Right atrium auricular region (tissue), 2 donors: ENCODE measurements at regions not wholly inside any gene's neighbourhood (a gene's known extent, or its start where the extent isn't known, plus 50 kb on each side); places are given as distances from the start of the nearest gene placed in this dataset.

Experiments
- DNase-seq: peaks from one replicate; pipeline ENCODE4 v3.0.0-alpha.2; 2019; ENCODE audit warnings: low spot score
- H3K27ac ChIP-seq, 2 donors: fragments of 200-600 bp; sonication (generic); 1 replicate in 1 of 2; 2 replicates in 1 of 2; pipeline ENCODE4 v1.5.1; 2016 to 2019
- H3K27me3 ChIP-seq, 2 donors: fragments of 200-600 bp; sonication (generic); one replicate each; pipeline versions ENCODE4 v1.5.1 to v1.6.0; 2017 to 2019
- H3K36me3 ChIP-seq: fragments of 200-600 bp; sonication (generic); one replicate; pipeline ENCODE4 v1.5.1; 2016
- H3K4me1 ChIP-seq, 2 donors: fragments of 200-600 bp; sonication (generic); one replicate each; pipeline versions ENCODE4 v1.5.1 to v1.6.0; 2017 to 2019
- H3K4me3 ChIP-seq, 2 donors: fragments of 200-600 bp; sonication (generic); 1 replicate in 1 of 2; 2 replicates in 1 of 2; pipeline ENCODE4 v1.5.1; 2017 to 2019; ENCODE audit warnings: mild to moderate bottlenecking in 1 of 2, moderate library complexity in 1 of 2
- H3K9me3 ChIP-seq, 2 donors: fragments of 200-600 bp; sonication (generic); one replicate each; pipeline ENCODE4 v1.5.1; 2019
- CTCF ChIP-seq, 2 donors: fragments of 200-600 bp; sonication (generic); IDR thresholded peaks; one replicate each; pipeline ENCODE4 v1.5.1; 2019; ENCODE audit warnings: antibody characterized with exemption in 2 of 2

GRCh38 chr5:3333836-3334235, 261.8 kb upstream of the IRX1 start:
- no peak overlapping the region for H3K27ac ChIP-seq

GRCh38 chr5:3333105-3333504, 262.5 kb upstream of the IRX1 start:
- no peak overlapping the region for H3K4me3 ChIP-seq
- H3K4me1 ChIP-seq: no peaks in the 10 kb centered on the region
- no peaks in the 10 kb centered on the region for H3K9me3 ChIP-seq
- no peak overlapping the region for H3K27ac ChIP-seq
- DNase-seq: no peak
- H3K36me3 ChIP-seq: no peaks in the 10 kb centered on the region
- no peak for TF ChIP-seq CTCF (IDR thresholded peaks at IDR 0.05)
- H3K27me3 ChIP-seq: no peaks in the 10 kb centered on the region

More at GRCh38 chr5:3333836-3334235, 261.8 kb upstream of the IRX1 start:
- Histone ChIP-seq H3K4me1 (no peaks in the 10 kb centered on the region), H3K4me3 (no peak overlapping the region), H3K36me3 (no peaks in the 10 kb centered on the region), H3K9me3 (no peaks in the 10 kb centered on the region), H3K27me3 (no peaks in the 10 kb centered on the region)
- no peak for DNase-seq
- no peak for TF ChIP-seq CTCF (IDR thresholded peaks at IDR 0.05)

- Histone ChIP-seq H3K4me3 (no peak overlapping the region), H3K4me1 (no peaks in the 10 kb centered on the region), H3K27me3 (no peaks in the 10 kb centered on the region), H3K9me3 (no peaks in the 10 kb centered on the region), H3K36me3 (no peaks in the 10 kb centered on the region), H3K27ac (no peak overlapping the region)
- no peak for TF ChIP-seq CTCF (IDR thresholded peaks at IDR 0.05)
- no peak for DNase-seq
Observed at GRCh38 chr5:3331819-3332218, 263.8 kb upstream of the IRX1 start.

GRCh38 chr5:3330442-3330841, 265.2 kb upstream of the IRX1 start:
- Histone ChIP-seq H3K4me1 (no peaks in the 10 kb centered on the region), H3K4me3 (no peak overlapping the region), H3K9me3 (no peaks in the 10 kb centered on the region), H3K27me3 (no peaks in the 10 kb centered on the region), H3K27ac (no peak overlapping the region), H3K36me3 (no peaks in the 10 kb centered on the region)
- TF ChIP-seq CTCF (IDR thresholded peaks at IDR 0.05): no peak
- no peak for DNase-seq

- H3K27me3 ChIP-seq: no peaks in the 10 kb centered on the region
- DNase-seq: no peak
- no peaks in the 10 kb centered on the region for H3K36me3 ChIP-seq
- no peak for TF ChIP-seq CTCF (IDR thresholded peaks at IDR 0.05)
- no peaks in the 10 kb centered on the region for H3K9me3 ChIP-seq
- no peaks in the 10 kb centered on the region for H3K4me1 ChIP-seq
- H3K4me3 ChIP-seq: no peak overlapping the region
- H3K27ac ChIP-seq: no peak overlapping the region
Observed at GRCh38 chr5:3329427-3329826, 266.2 kb upstream of the IRX1 start.

- Histone ChIP-seq H3K27me3 (no peaks in the 10 kb centered on the region), H3K4me3 (no peak overlapping the region), H3K4me1 (no peaks in the 10 kb centered on the region), H3K36me3 (no peaks in the 10 kb centered on the region), H3K9me3 (no peaks in the 10 kb centered on the region), H3K27ac (no peak overlapping the region)
- TF ChIP-seq CTCF (IDR thresholded peaks at IDR 0.05): no peak
- no peak for DNase-seq
Observed at GRCh38 chr5:3326841-3327232, 268.8 kb upstream of the IRX1 start.
